Suprapubic skin (tissue), 4 donors: ENCODE measurements at regions not wholly inside any gene's neighbourhood (a gene's known extent, or its start where the extent isn't known, plus 50 kb on each side); places are given as distances from the start of the nearest gene placed in this dataset.

Experiments used
- DNase-seq, 2 donors: peaks; one replicate each; pipeline ENCODE4 v3.0.0-alpha.2; 2019; ENCODE audit warnings: low spot score in 2 of 2
- H3K27ac ChIP-seq: fragments of 200-600 bp; sonication (generic); one replicate; pipeline ENCODE4 v1.5.1; 2019
- H3K27me3 ChIP-seq: fragments of 200-600 bp; sonication (generic); one replicate; pipeline ENCODE4 v1.5.1; 2019
- H3K36me3 ChIP-seq: fragments of 200-600 bp; sonication (generic); one replicate; pipeline ENCODE4 v1.5.1; 2019
- H3K4me1 ChIP-seq: fragments of 200-600 bp; sonication (generic); one replicate; pipeline ENCODE4 v1.5.1; 2019
- H3K4me3 ChIP-seq: fragments of 200-600 bp; sonication (generic); one replicate; pipeline ENCODE4 v1.5.1; 2019; ENCODE audit warnings: mild to moderate bottlenecking
- H3K9me3 ChIP-seq: fragments of 200-600 bp; sonication (generic); one replicate; pipeline ENCODE4 v1.5.1; 2019
- EP300 ChIP-seq: sonication (generic); formaldehyde crosslinking; IDR thresholded peaks from one replicate; pipeline ENCODE4 v1.6.1; 2017; ENCODE audit warnings: antibody characterized with exemption
- POLR2A ChIP-seq, 2 donors: fragments of 450-650 bp; IDR thresholded peaks; one replicate each; pipeline ENCODE4 v1.6.1; 2017; ENCODE audit warnings: antibody characterized with exemption in 2 of 2, mild to moderate bottlenecking in 2 of 2, moderate library complexity in 2 of 2
- POLR2AphosphoS5 ChIP-seq, 3 donors: sonication (generic); formaldehyde crosslinking; IDR thresholded peaks; one replicate each; pipeline ENCODE4 v1.6.1; 2017; ENCODE audit warnings: antibody characterized with exemption in 3 of 3
- WGBS: methylation state at CpG from one replicate; pipeline ENCODE4 v1.1.5; 2018; 5-methylcytosine and 5-hydroxymethylcytosine counted together
- TF ChIP-seq, protein P1 (sequence below), 2 donors: fragments of 200-600 bp in 1 of 2; fragments of 450-650 bp in 1 of 2; sonication (generic) in 1 of 2; IDR thresholded peaks; one replicate each; pipeline ENCODE4 v1.5.1; 2016 to 2019; ENCODE audit warnings: antibody characterized with exemption in 2 of 2, mild to moderate bottlenecking in 1 of 2, moderate library complexity in 1 of 2

GRCh38 chr2:33763671-33764310 lies 164.7 kb upstream of the FAM98A start:
- Histone ChIP-seq H3K36me3 (no peaks in the 10 kb centered on the region), H3K27ac (no peak overlapping the region), H3K9me3 (no peaks in the 10 kb centered on the region), H3K27me3 (no peaks in the 10 kb centered on the region), H3K4me1 (no peaks in the 10 kb centered on the region), H3K4me3 (no peak overlapping the region)
- no peak for DNase-seq
- TF ChIP-seq, protein P1, sequence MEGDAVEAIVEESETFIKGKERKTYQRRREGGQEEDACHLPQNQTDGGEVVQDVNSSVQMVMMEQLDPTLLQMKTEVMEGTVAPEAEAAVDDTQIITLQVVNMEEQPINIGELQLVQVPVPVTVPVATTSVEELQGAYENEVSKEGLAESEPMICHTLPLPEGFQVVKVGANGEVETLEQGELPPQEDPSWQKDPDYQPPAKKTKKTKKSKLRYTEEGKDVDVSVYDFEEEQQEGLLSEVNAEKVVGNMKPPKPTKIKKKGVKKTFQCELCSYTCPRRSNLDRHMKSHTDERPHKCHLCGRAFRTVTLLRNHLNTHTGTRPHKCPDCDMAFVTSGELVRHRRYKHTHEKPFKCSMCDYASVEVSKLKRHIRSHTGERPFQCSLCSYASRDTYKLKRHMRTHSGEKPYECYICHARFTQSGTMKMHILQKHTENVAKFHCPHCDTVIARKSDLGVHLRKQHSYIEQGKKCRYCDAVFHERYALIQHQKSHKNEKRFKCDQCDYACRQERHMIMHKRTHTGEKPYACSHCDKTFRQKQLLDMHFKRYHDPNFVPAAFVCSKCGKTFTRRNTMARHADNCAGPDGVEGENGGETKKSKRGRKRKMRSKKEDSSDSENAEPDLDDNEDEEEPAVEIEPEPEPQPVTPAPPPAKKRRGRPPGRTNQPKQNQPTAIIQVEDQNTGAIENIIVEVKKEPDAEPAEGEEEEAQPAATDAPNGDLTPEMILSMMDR (IDR thresholded peaks at IDR 0.05), result no peak
- no peak for TF ChIP-seq POLR2A (IDR thresholded peaks at IDR 0.05)
- no peak for TF ChIP-seq POLR2AphosphoS5 (IDR thresholded peaks at IDR 0.05)
- no peak for TF ChIP-seq EP300
- 83% methylated on average over 6 of the region's 6 CpGs for WGBS

- H3K4me1 ChIP-seq, result no peaks in the 10 kb centered on the region
- H3K27me3 ChIP-seq, result no peaks in the 10 kb centered on the region
- H3K9me3 ChIP-seq, result no peaks in the 10 kb centered on the region
- no peak for DNase-seq
- 84% methylated on average over 3 of the region's 3 CpGs for WGBS
- TF ChIP-seq, protein P1 (IDR thresholded peaks at IDR 0.05), result no peak
- TF ChIP-seq EP300 (no peak), POLR2AphosphoS5 (IDR thresholded peaks at IDR 0.05) (no peak), POLR2A (IDR thresholded peaks at IDR 0.05) (no peak)
- H3K27ac ChIP-seq, result no peak overlapping the region
- no peak overlapping the region for H3K4me3 ChIP-seq
- no peaks in the 10 kb centered on the region for H3K36me3 ChIP-seq
Observed at GRCh38 chr2:33762636-33763035, 163.5 kb upstream of the FAM98A start.

GRCh38 chr2:33746208-33746800 lies 147.2 kb upstream of the FAM98A start:
- H3K36me3 ChIP-seq, result no peaks in the 10 kb centered on the region
- TF ChIP-seq, protein P1 (IDR thresholded peaks at IDR 0.05), result no peak
- TF ChIP-seq EP300, result no peak
- TF ChIP-seq POLR2AphosphoS5 (IDR thresholded peaks at IDR 0.05), result no peak
- no peak for TF ChIP-seq POLR2A (IDR thresholded peaks at IDR 0.05)
- H3K4me3 ChIP-seq, result no peak overlapping the region
- H3K27me3 ChIP-seq, result no peaks in the 10 kb centered on the region
- H3K4me1 ChIP-seq, result no peaks in the 10 kb centered on the region
- no peak overlapping the region for H3K27ac ChIP-seq
- 42% methylated on average over 2 of the region's 2 CpGs for WGBS
- no peaks in the 10 kb centered on the region for H3K9me3 ChIP-seq
- DNase-seq, result no peak

GRCh38 chr2:33735096-33735495 lies 136.0 kb upstream of the FAM98A start:
- no peak for DNase-seq
- WGBS, result 50% methylated on average over 1 of the region's 1 CpG
- no peak overlapping the region for H3K27ac ChIP-seq
- no peaks in the 10 kb centered on the region for H3K36me3 ChIP-seq
- H3K9me3 ChIP-seq, result no peaks in the 10 kb centered on the region
- H3K4me1 ChIP-seq, result no peaks in the 10 kb centered on the region
- no peak overlapping the region for H3K4me3 ChIP-seq
- no peaks in the 10 kb centered on the region for H3K27me3 ChIP-seq
- no peak for TF ChIP-seq POLR2AphosphoS5 (IDR thresholded peaks at IDR 0.05)
- TF ChIP-seq EP300, result no peak
- TF ChIP-seq POLR2A (IDR thresholded peaks at IDR 0.05), result no peak
- TF ChIP-seq, protein P1 (IDR thresholded peaks at IDR 0.05), result no peak

DNA sequence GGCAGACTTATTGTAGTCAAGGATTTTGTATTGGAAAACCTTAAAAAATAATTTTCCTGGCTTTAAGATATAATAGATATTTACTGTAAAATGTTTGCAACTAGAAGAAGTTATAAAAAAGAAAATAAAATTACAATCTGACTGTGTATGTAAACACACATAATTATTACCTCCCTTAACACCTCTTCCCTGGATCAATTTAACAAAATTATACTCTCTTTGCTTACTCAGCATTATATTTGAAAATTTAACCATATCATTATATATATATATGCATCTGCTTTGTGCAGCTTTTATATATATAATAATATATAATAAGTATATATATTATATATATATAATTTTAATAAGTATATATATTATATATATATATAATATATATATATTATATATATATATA lies 131.7 kb upstream of the FAM98A start:
- no peak overlapping the region for H3K27ac ChIP-seq
- TF ChIP-seq POLR2A (IDR thresholded peaks at IDR 0.05) (no peak), EP300 (no peak), POLR2AphosphoS5 (IDR thresholded peaks at IDR 0.05) (no peak)
- TF ChIP-seq, protein P1 (IDR thresholded peaks at IDR 0.05), result no peak
- no peaks in the 10 kb centered on the region for H3K36me3 ChIP-seq

More for the DNA sequence above, 131.7 kb upstream of the FAM98A start:
- Histone ChIP-seq H3K9me3 (no peaks in the 10 kb centered on the region), H3K4me3 (no peak overlapping the region), H3K27me3 (no peaks in the 10 kb centered on the region), H3K4me1 (no peaks in the 10 kb centered on the region)
- no peak for DNase-seq
